GM21529 (cell line): ENCODE measurements at regions not wholly inside any gene's neighbourhood (a gene's known extent, or its start where the extent isn't known, plus 50 kb on each side); places are given as distances from the start of the nearest gene placed in this dataset.
"Not testable (repeated sequence)": the region's sequence is repeated elsewhere in the genome, so short reads cannot be mapped to it uniquely, and the experiment has no call there.

Experiments
- ATAC-seq: cut with Tn5 transposase; IDR thresholded peaks from one replicate; pipeline ENCODE4 v1.9.1; 2021; ENCODE audit not compliant: unreplicated experiment

- no peak for ATAC-seq
These were observed 1056.0 kb downstream of the STIM2 start for GRCh38 chr4:27916452-27917184.

- ATAC-seq, result no peak
These were observed 1056.7 kb downstream of the STIM2 start for GRCh38 chr4:27917381-27917780.

GRCh38 chr4:27921231-27921630 is 1060.6 kb downstream of the STIM2 start:
- ATAC-seq, result no peak

- ATAC-seq, result no peak
These were observed 1068.3 kb downstream of the STIM2 start for GRCh38 chr4:27928761-27929540.

- ATAC-seq, result no peak
These were observed 1069.7 kb downstream of the STIM2 start for GRCh38 chr4:27930291-27930690.

GRCh38 chr4:27930976-27931375 is 1070.3 kb downstream of the STIM2 start:
- no peak for ATAC-seq

GRCh38 chr4:27931584-27931983 is 1070.9 kb downstream of the STIM2 start:
- ATAC-seq, result no peak

GRCh38 chr4:27934871-27935270 is 1074.2 kb downstream of the STIM2 start:
- ATAC-seq, result no peak

GRCh38 chr4:27946799-27947198 is 1086.2 kb downstream of the STIM2 start:
- ATAC-seq, result no peak

- no peak for ATAC-seq
These were observed 1086.7 kb downstream of the STIM2 start for GRCh38 chr4:27947302-27947701.

GRCh38 chr4:27964095-27964494 is 1103.5 kb downstream of the STIM2 start:
- ATAC-seq, result no peak

- no peak for ATAC-seq
These were observed 1106.0 kb downstream of the STIM2 start for GRCh38 chr4:27966664-27967063.

- ATAC-seq, result no peak
These were observed 1112.4 kb downstream of the STIM2 start for GRCh38 chr4:27973056-27973455.

- ATAC-seq, result no peak
These were observed 1113.1 kb downstream of the STIM2 start for GRCh38 chr4:27973700-27974099.

GRCh38 chr4:27974339-27974738 is 1113.7 kb downstream of the STIM2 start:
- no peak for ATAC-seq

- not testable (repeated sequence) for ATAC-seq
These were observed 1114.2 kb downstream of the STIM2 start for GRCh38 chr4:27974881-27975280.

GRCh38 chr4:27978427-27979109 is 1117.9 kb downstream of the STIM2 start:
- not testable (repeated sequence) for ATAC-seq

- no peak for ATAC-seq
These were observed 1124.9 kb downstream of the STIM2 start for GRCh38 chr4:27985522-27985921.

- no peak for ATAC-seq
These were observed 1125.8 kb downstream of the STIM2 start for GRCh38 chr4:27986476-27986875.

- ATAC-seq, result no peak
These were observed 1141.1 kb downstream of the STIM2 start for GRCh38 chr4:28001698-28002097.

- no peak for ATAC-seq
These were observed 1143.9 kb downstream of the STIM2 start for GRCh38 chr4:28004520-28004919.

- no peak for ATAC-seq
These were observed 1145.4 kb downstream of the STIM2 start for GRCh38 chr4:28006021-28006420.
